CD4-positive, alpha-beta T cell treated with Interleukin-12 subunit alpha and Interleukin-12 subunit beta, for 1 hour (primary cell): ENCODE measurements at regions not wholly inside any gene's neighbourhood (a gene's known extent, or its start where the extent isn't known, plus 50 kb on each side); places are given as distances from the start of the nearest gene placed in this dataset.
A peak's percentile ranks its signal among the peaks of the same experiment; 100 is the strongest.

Experiments used
- DNase-seq: peaks from one replicate; pipeline ENCODE4 v3.0.0-alpha.2; 2020

GRCh38 chr6:170483413-170483812, 69.7 kb downstream of the PSMB1 start:
- no peak for DNase-seq

GRCh38 chr6:170480050-170480692, 72.9 kb downstream of the PSMB1 start:
- DNase-seq: no peak

DNA sequence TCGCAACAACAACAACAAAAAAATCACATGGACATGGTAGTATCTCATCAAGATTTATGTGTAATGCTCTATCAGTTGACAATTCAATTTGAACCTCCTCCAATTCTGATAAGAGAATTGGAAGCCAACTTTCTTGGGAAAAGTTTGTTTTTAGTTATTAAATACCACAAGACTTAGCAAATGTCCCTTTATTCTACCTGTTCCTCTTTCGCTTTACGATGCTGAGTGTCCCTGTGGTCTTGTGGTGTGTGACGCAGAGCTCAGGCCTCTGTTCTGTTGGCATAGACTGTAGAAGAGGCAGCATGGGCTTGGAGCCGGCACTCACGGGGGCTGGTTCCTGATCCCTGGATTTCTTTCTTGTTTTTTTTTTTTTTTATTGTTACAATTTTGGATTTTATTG, 76.7 kb downstream of the PSMB1 start:
- no peak for DNase-seq

GRCh38 chr6:170475118-170475517, 78.0 kb downstream of the PSMB1 start:
- DNase-seq: no peak

DNA sequence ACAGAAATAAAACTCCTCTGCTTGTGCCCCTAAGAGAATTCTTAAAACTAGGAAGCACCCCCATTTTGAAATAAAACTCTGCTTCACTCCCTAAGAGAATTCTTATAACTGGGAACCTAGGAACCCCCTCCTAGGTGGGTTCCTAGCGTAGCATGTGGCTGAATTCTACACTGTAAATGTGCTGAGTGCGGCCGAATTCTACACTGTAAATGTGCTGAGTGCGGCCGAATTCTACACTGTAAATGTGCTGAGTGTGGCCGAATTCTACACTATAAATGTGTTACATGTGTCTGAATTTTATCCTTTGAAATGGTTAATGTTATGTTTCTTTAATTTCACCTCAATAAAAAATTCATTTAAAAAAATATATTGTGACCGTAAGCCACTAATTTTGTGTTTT, 79.3 kb downstream of the PSMB1 start:
- DNase-seq: no peak

- DNase-seq: no peak
These were observed 79.8 kb downstream of the PSMB1 start for GRCh38 chr6:170473301-170473717.

DNA sequence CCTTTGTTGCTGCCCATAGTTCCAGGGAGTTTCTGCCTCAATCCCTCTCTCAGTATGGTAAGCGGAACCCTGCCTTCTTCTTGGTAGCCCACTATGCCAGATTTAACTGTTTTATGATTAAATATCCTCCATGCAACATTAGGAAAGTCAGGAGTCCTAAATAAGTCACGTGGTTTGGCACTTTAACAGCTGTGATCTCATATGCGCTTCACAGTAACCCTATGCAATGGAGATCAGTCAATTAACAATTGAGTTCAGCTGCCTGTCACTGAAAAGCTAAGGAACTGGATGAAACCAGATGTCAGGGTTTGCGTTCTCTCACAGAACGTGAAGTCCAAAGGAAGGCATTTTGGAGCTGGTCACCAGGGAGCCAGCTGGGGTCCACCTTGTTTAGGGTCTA, 81.6 kb downstream of the PSMB1 start:
- DNase-seq: no peak

GRCh38 chr6:170470734-170471133, 82.4 kb downstream of the PSMB1 start:
- no peak for DNase-seq

DNA sequence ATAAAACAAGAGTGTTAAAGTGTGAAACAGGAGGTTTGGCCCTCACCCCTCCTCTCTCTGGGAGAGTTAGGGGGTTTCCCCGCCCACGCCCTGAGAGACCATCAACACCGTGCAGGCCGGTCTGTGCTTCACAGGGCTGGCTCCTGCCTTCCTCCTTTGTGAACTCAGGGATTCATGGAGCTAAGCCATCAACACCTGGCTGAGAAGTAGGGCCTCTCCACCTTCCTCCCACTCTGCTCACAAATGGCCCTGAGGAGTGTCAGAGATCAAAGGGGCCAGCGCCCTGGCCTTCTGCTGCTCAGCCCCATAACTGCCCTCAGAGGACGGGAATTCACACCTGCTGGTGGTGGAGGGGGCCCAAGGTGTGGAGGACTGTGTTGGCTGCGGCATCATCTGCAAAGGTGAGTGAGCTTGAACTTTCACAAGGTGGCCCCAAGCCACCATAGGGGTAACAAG, 88.6 kb downstream of the PSMB1 start:
- peak; percentile 17 for DNase-seq

DNA sequence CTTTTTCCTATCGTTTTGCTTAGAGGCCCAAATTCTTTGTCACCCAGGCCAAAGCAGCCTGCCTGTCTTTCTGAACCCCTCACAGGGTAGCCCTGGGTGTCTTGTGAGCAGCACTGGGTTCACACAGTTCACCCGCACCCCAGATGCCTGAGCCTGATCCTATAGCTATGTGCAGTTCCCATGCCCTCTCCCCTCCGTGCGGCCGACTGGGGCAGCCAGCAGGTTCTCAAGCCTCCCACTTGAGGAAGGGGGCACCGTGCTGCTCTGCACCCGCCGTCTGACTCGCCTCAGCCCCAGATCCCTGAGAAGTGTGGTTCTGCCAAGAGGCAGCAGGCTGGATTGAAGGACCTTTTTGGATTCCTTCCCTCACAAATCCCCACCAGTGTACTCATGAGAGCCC, 89.0 kb downstream of the PSMB1 start:
- DNase-seq: no peak

- no peak for DNase-seq
These were observed 89.9 kb downstream of the PSMB1 start for GRCh38 chr6:170463101-170463721.

GRCh38 chr6:170462366-170463020, 90.6 kb downstream of the PSMB1 start:
- no peak for DNase-seq

DNA sequence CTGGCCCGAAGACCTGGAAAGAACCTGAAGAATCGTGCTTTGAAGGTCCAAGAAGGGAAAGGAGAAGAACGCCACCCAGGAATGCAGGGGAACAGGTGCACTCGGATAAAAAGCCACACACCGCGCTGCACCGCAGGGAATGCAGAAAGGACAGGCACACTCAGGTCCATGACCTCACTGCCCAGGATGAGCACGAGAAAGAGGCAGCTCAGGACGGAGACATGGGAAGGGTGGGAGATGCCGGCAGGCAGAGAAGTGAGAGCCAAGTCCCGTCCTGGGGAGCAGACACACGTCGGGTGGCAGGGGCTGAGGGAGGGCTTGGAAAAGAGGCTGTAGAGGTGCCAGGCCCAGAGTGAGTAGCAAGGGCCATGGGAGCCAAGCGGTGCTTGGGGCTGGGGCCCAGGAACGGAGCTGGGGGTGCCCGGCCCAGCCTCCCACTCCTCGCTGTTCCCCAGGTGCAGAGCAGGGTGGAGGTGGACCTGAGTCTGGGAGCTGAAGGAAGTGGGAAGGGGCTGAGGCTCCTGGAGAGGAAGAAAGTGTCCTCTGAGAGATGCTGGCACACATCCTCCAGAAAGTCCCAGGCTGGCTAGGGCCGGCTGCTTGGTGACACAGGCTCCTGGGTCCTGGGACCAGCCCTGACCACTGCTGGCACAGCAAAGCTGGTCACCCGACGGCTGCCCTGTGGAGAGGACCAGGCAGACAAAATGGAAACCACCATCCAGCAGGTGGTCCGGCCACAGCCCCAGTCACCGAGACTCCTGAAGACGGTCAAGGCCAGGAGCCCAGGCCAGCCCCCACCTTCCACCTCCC, 91.3 kb downstream of the PSMB1 start:
- DNase-seq: no peak

DNA sequence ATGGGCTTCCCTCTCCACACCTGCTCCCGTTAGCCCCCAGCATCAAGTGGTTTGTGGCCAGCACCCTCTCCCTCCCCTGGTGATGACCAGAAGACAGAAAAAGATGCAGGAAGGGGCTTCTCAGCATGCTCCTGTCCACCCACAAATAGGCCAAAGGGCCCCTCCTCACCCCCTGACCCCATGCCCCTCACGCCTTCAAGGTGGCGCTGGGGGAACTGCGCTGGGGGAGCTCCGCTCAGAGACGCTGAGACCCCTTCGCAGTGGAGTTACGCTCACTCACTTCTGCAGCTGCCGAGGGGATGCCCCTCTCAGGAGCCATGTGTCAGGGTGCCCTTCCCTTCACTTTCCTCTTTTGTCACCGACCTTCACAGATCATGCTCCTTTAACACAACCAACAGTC, 92.0 kb downstream of the PSMB1 start:
- no peak for DNase-seq

DNA sequence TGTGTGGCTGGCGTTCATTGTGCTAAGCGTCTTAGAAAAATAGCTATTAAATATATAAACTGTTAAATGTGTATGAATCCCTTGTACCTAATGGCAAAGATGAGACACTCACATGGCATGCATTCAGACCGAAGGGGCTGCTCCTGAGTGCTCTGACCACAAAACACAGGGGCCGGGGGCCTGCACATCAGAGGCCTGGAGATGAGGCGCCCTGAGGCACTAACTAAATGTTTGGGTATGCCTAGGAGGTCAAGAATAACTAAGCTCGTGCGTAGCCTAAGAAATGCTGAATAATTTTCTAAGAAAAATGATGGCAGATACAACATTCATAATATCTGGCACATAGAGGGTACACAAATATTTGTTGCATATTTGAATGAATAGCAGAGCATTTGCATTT, 92.5 kb downstream of the PSMB1 start:
- no peak for DNase-seq

DNA sequence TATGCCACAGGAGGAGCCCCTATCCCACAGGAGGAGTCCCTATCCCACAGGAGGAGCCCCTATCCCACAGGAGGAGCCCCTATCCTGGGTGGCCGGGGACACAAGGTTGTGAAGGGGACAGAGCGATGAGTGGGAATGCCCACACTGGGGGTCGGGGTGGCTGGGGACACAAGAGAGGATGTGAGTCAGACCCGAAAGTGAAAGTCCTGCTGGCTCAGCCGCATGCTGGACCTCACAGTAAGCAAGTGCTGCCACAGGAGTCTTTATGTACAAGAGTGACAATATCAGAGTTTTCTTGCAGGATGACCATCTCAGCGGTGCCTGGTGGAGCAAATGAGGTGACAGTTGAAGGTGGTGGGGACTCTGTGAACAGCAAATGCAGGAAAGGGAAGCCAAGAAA, 93.7 kb downstream of the PSMB1 start:
- peak; percentile 12 for DNase-seq

GRCh38 chr6:170456886-170457698, 96.0 kb downstream of the PSMB1 start:
- no peak for DNase-seq
